Panc1 (cell line): ENCODE measurements at regions not wholly inside any gene's neighbourhood (a gene's known extent, or its start where the extent isn't known, plus 50 kb on each side); places are given as distances from the start of the nearest gene placed in this dataset.

Experiments
- CTCF ChIP-seq: fragments of 450-650 bp; IDR thresholded peaks from 2 replicates; pipeline ENCODE4 v1.5.1; 2017; ENCODE audit warnings: mild to moderate bottlenecking
- POLR2AphosphoS5 ChIP-seq: IDR thresholded peaks from 2 replicates; pipeline ENCODE4 v1.6.1; 2012; ENCODE audit warnings: mild to moderate bottlenecking, low read depth, low read length, moderate library complexity
- SIN3A ChIP-seq: IDR thresholded peaks from 2 replicates; pipeline ENCODE4 v1.6.1; 2012; ENCODE audit warnings: low read depth, mild to moderate bottlenecking, low read length, moderate library complexity, borderline replicate concordance; ENCODE audit not compliant: insufficient read depth
- TCF7L2 ChIP-seq: IDR thresholded peaks from 2 replicates; pipeline ENCODE4 v1.6.1; 2011; ENCODE audit warnings: mild to moderate bottlenecking, low read depth, low read length, inconsistent platforms
- TF ChIP-seq, protein P1 (sequence below), 2 experiments: IDR thresholded peaks; 2 replicates each; pipeline ENCODE4 v1.6.1; 2011 to 2012; ENCODE audit warnings: low read depth in 2 of 2, control low read depth in 1 of 2, low read length in 1 of 2, mild to moderate bottlenecking in 1 of 2, moderate library complexity in 1 of 2; ENCODE audit not compliant: insufficient read depth in 1 of 2

DNA sequence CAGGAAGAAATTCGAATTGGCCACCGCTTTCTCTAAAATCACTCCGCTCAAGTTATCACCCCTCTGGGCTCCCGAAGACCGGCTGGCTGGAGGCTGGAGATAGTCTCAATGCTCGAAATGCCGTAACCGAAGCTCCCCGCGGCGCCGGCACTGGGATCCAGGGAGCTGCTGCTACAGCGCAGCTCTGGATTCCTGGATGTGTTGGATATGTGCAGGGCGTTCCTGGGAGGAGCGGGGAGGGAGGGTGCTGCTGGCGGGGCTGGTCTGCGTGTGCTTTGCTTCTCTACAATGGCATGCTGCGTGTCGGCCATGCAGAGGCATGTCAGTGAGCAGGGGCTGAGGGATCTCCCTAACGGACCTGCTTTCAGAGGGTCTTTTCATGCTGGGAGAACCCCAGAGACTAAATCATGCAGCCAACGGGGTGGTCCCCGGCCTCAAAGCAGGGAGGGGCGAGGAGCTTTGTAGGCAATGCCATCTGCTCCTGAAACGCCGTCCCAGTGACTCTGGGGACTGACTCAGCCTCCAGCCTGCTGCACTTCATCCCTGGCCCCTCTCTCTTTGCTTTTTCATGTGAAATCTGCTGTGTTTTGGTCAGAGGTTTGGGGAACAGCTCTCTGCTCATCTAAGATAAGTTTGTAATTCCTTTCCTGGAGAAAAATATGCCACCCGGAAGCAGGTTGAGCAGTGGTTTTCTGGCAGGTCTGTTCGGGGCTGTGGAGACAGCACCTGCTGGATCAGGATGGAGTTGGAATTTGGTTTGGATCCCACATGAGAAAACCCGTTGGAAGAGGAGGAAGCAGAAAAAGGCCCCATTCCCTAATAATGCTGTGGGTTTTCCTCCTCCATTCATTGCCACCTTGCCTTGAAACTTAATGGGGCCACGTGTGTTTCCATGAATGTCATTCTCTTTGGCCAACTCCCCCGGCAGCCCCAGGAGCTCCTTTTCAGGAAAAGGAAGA, 311.4 kb downstream of the SEC14L1 start:
- TF ChIP-seq CTCF (no peak), SIN3A (no peak), POLR2AphosphoS5 (peak; percentile 1; the same call in 1 of the 2 replicates), TCF7L2 (no peak)
- TF ChIP-seq, protein P1, sequence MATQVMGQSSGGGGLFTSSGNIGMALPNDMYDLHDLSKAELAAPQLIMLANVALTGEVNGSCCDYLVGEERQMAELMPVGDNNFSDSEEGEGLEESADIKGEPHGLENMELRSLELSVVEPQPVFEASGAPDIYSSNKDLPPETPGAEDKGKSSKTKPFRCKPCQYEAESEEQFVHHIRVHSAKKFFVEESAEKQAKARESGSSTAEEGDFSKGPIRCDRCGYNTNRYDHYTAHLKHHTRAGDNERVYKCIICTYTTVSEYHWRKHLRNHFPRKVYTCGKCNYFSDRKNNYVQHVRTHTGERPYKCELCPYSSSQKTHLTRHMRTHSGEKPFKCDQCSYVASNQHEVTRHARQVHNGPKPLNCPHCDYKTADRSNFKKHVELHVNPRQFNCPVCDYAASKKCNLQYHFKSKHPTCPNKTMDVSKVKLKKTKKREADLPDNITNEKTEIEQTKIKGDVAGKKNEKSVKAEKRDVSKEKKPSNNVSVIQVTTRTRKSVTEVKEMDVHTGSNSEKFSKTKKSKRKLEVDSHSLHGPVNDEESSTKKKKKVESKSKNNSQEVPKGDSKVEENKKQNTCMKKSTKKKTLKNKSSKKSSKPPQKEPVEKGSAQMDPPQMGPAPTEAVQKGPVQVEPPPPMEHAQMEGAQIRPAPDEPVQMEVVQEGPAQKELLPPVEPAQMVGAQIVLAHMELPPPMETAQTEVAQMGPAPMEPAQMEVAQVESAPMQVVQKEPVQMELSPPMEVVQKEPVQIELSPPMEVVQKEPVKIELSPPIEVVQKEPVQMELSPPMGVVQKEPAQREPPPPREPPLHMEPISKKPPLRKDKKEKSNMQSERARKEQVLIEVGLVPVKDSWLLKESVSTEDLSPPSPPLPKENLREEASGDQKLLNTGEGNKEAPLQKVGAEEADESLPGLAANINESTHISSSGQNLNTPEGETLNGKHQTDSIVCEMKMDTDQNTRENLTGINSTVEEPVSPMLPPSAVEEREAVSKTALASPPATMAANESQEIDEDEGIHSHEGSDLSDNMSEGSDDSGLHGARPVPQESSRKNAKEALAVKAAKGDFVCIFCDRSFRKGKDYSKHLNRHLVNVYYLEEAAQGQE (IDR thresholded peaks at IDR 0.05; ENCODE audit: insufficient read depth in 1 of 2, low read depth in 2 of 2, low read length in 1 of 2), result no peak
